Hepatocyte (in vitro differentiated cells): ENCODE measurements at regions not wholly inside any gene's neighbourhood (a gene's known extent, or its start where the extent isn't known, plus 50 kb on each side); places are given as distances from the start of the nearest gene placed in this dataset.

Experiments used
- CTCF ChIP-seq: fragments of 200-600 bp; sonication (generic); IDR thresholded peaks from 2 replicates; pipeline ENCODE4 v1.5.1; 2016; ENCODE audit warnings: antibody characterized with exemption, mild to moderate bottlenecking; ENCODE audit not compliant: poor library complexity
- EZH2 ChIP-seq: fragments of 200-600 bp; sonication (generic); IDR thresholded peaks from 2 replicates; pipeline ENCODE4 v1.6.1; 2016; ENCODE audit warnings: antibody characterized with exemption, mild to moderate bottlenecking, borderline replicate concordance
- EZH2phosphoT487 ChIP-seq: fragments of 200-600 bp; sonication (generic); IDR thresholded peaks from one replicate; pipeline ENCODE4 v1.6.1; 2018; ENCODE audit warnings: antibody characterized with exemption, mild to moderate bottlenecking, low read depth, moderate library complexity; ENCODE audit not compliant: unreplicated experiment, severe bottlenecking

GRCh38 chr15:98431171-98431570 is 217.2 kb upstream of the IGF1R start:
- TF ChIP-seq CTCF (no peak), EZH2phosphoT487 (no peak), EZH2 (no peak)
